ENCODE measurements at regions not wholly inside any gene's neighbourhood (a gene's known extent, or its start where the extent isn't known, plus 50 kb on each side); places are given as distances from the start of the nearest gene placed in this dataset.

DNA sequence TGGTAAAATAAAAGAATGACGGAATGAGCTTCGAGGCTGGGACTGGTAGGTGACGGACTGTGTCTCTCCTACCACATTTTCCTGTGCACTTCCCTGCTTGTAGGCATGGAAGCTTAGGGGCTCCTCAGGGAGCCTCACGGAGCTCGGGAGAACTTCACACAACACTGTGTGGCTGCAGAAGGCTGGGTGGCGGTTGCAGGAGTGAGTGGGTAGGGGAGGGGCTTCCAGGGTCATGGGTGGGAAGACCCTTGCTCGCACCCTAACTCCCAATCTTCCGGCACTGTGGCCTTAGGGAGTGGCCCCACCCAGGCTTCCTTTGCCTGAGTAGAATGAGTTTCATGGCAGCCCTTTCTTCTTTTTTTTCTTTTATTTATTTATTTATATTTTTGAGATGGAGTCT is 128.6 kb downstream of the INHBB start:
- TF ChIP-seq CTCF (CRISPR knock-in tag; IDR thresholded peaks at IDR 0.05): no peak
- no peak for TF ChIP-seq POLR2A (IDR thresholded peaks at IDR 0.05; ENCODE audit: insufficient read depth in 1 of 2, low read depth in 2 of 2, low read length in 2 of 2)
- TF ChIP-seq ZNF251 (CRISPR knock-in tag; IDR thresholded peaks at IDR 0.05): no peak
